Tibial artery (tissue), 4 donors: ENCODE measurements at regions not wholly inside any gene's neighbourhood (a gene's known extent, or its start where the extent isn't known, plus 50 kb on each side); places are given as distances from the start of the nearest gene placed in this dataset.

Source experiments
- DNase-seq, 2 donors: peaks; one replicate each; pipeline ENCODE4 v3.0.0-alpha.2; 2019
- H3K27ac ChIP-seq, 2 donors: fragments of 200-600 bp; sonication (generic) in 1 of 2; 1 replicate in 1 of 2; 2 replicates in 1 of 2; pipeline ENCODE4 v1.5.1; 2018 to 2019; ENCODE audit warnings: mild to moderate bottlenecking in 1 of 2
- H3K27me3 ChIP-seq, 2 donors: fragments of 200-600 bp; sonication (generic) in 1 of 2; one replicate each; pipeline versions ENCODE4 v1.5.1 to v1.6.0; 2016 to 2019
- H3K36me3 ChIP-seq, 3 donors: fragments of 200-600 bp; sonication (generic) in 2 of 3; one replicate each; pipeline ENCODE4 v1.5.1; 2016 to 2019; ENCODE audit warnings: mild to moderate bottlenecking in 2 of 3
- H3K4me1 ChIP-seq, 4 donors: fragments of 200-600 bp; sonication (generic) in 2 of 4; 1 replicate in 3 of 4; 2 replicates in 1 of 4; pipeline ENCODE4 v1.5.1; 2016 to 2019
- H3K4me3 ChIP-seq, 2 donors: fragments of 200-600 bp; sonication (generic) in 1 of 2; 1 replicate in 1 of 2; 2 replicates in 1 of 2; pipeline ENCODE4 v1.5.1; 2018 to 2019; ENCODE audit warnings: mild to moderate bottlenecking in 2 of 2
- H3K9me3 ChIP-seq, 3 donors: fragments of 200-600 bp; sonication (generic) in 1 of 3; one replicate each; pipeline ENCODE4 v1.5.1; 2016 to 2019
- intact Hi-C: fragments of 100-400 bp; cut with DNase I; formaldehyde crosslinking; loops from one replicate; pipeline ENCODE4 v1.15.0; 2023; ENCODE audit warnings: low total_unique reads
- TF ChIP-seq, protein P1 (sequence below), 2 experiments: fragments of 200-600 bp in 1 of 2; fragments of 450-650 bp in 1 of 2; IDR thresholded peaks; one replicate each; pipeline ENCODE4 v1.5.1; 2017 to 2019; ENCODE audit warnings: antibody characterized with exemption in 2 of 2, mild to moderate bottlenecking in 1 of 2, moderate library complexity in 1 of 2

DNA sequence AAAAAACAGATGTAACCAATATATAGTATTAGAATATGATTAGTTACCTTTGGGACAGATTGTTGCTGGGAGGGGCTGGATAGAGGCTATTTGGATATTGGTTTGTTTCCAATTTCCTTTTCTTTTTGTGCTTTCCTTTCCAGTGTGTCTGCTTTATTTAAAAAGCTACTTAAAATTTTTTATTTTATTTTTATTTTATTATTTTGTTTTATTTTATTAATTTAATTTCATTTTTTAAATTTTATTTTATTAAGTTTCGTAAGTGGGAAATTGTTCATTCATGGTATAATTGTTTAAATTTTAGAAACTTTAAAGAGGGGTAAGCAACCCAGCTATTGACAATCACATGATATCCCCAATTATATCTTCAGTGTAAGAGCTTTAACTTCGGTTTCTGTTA lies 2077.0 kb upstream of the PCDH20 start:
- Histone ChIP-seq H3K27ac (no peak overlapping the region), H3K27me3 (no peaks in the 10 kb centered on the region), H3K36me3 (no peaks in the 10 kb centered on the region), H3K4me1 (no peaks in the 10 kb centered on the region), H3K4me3 (no peak overlapping the region), H3K9me3 (no peaks in the 10 kb centered on the region)
- TF ChIP-seq, protein P1, sequence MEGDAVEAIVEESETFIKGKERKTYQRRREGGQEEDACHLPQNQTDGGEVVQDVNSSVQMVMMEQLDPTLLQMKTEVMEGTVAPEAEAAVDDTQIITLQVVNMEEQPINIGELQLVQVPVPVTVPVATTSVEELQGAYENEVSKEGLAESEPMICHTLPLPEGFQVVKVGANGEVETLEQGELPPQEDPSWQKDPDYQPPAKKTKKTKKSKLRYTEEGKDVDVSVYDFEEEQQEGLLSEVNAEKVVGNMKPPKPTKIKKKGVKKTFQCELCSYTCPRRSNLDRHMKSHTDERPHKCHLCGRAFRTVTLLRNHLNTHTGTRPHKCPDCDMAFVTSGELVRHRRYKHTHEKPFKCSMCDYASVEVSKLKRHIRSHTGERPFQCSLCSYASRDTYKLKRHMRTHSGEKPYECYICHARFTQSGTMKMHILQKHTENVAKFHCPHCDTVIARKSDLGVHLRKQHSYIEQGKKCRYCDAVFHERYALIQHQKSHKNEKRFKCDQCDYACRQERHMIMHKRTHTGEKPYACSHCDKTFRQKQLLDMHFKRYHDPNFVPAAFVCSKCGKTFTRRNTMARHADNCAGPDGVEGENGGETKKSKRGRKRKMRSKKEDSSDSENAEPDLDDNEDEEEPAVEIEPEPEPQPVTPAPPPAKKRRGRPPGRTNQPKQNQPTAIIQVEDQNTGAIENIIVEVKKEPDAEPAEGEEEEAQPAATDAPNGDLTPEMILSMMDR (IDR thresholded peaks at IDR 0.05): no peak
- DNase-seq: no peak
- intact Hi-C loops: no loop called here

DNA sequence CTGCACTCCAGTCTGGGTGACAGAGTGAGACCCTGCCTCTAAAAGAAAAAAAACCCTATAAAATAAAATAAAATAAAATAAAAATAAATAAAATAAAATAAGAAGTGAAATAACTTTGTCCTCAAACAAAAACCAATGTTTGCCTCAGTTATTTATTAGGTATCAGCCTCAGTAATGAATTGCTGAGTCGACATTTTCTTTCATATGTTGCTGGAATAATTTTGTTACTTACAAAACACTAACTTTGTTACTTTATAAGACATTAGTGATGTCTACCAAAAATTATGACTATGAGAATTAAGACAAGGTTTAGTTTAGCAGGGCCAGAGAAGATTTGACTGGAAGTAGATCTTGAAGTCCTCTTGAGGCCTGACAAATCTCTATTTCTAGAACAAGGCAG lies 2074.5 kb upstream of the PCDH20 start:
- H3K36me3 ChIP-seq: no peaks in the 10 kb centered on the region
- no peaks in the 10 kb centered on the region for H3K27me3 ChIP-seq
- no peaks in the 10 kb centered on the region for H3K9me3 ChIP-seq
- no peak for DNase-seq
- no peaks in the 10 kb centered on the region for H3K4me1 ChIP-seq
- H3K27ac ChIP-seq: no peak overlapping the region
- TF ChIP-seq, protein P1 (IDR thresholded peaks at IDR 0.05): no peak
- H3K4me3 ChIP-seq: no peak overlapping the region
- intact Hi-C loops: no loop called here

DNA sequence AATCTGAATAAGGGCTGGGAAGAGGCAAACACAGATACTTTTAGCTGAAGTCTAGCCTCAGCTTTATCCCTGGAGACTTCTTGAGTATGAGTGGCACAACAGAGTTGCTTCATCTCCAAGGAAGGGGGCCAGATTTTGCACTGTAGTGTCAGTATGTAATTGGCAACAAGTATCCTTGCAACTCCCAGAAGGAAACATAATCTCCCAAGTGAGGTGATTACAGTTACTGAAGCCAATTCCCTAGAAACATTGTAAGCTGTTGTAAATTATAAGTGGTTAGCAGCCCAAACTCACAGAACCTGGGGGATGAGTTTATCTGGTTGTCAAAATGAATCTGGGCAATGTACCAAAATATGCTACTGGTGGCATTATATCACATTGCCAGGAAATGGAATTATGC lies 2065.7 kb upstream of the PCDH20 start:
- no peaks in the 10 kb centered on the region for H3K36me3 ChIP-seq
- intact Hi-C loops: loop anchor here (10.0 kb wide), 1 partner anchor 1057 kb away; no protein-coding TSS in a partner anchor
- H3K27ac ChIP-seq: no peak overlapping the region
- no peaks in the 10 kb centered on the region for H3K4me1 ChIP-seq
- H3K4me3 ChIP-seq: no peak overlapping the region
- TF ChIP-seq, protein P1 (IDR thresholded peaks at IDR 0.05): no peak
- no peaks in the 10 kb centered on the region for H3K27me3 ChIP-seq
- no peaks in the 10 kb centered on the region for H3K9me3 ChIP-seq
- no peak for DNase-seq

DNA sequence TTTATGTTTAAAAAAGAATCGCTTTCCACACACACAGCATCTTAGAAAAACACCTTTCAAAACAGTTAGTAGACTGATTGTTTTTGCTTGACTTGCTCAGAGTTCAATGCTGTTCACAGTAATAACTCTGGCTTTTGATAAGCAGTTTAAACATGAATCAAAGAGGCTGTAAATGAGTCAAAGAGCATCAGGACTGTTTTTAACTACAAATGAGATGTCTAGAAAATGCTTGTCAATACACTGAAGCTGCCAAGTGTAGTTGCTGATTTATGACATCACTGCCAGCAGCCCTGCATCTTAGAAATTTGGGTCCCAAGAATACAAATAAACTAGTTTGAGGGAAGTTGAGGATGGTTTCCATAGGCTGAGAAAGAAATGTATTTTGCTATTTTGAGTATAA lies 2057.1 kb upstream of the PCDH20 start:
- no peaks in the 10 kb centered on the region for H3K36me3 ChIP-seq
- H3K9me3 ChIP-seq: no peaks in the 10 kb centered on the region
- no peak overlapping the region for H3K4me3 ChIP-seq
- H3K27ac ChIP-seq: no peak overlapping the region
- intact Hi-C loops: no loop called here
- TF ChIP-seq, protein P1 (IDR thresholded peaks at IDR 0.05): no peak
- DNase-seq: no peak
- no peaks in the 10 kb centered on the region for H3K27me3 ChIP-seq
- no peaks in the 10 kb centered on the region for H3K4me1 ChIP-seq

DNA sequence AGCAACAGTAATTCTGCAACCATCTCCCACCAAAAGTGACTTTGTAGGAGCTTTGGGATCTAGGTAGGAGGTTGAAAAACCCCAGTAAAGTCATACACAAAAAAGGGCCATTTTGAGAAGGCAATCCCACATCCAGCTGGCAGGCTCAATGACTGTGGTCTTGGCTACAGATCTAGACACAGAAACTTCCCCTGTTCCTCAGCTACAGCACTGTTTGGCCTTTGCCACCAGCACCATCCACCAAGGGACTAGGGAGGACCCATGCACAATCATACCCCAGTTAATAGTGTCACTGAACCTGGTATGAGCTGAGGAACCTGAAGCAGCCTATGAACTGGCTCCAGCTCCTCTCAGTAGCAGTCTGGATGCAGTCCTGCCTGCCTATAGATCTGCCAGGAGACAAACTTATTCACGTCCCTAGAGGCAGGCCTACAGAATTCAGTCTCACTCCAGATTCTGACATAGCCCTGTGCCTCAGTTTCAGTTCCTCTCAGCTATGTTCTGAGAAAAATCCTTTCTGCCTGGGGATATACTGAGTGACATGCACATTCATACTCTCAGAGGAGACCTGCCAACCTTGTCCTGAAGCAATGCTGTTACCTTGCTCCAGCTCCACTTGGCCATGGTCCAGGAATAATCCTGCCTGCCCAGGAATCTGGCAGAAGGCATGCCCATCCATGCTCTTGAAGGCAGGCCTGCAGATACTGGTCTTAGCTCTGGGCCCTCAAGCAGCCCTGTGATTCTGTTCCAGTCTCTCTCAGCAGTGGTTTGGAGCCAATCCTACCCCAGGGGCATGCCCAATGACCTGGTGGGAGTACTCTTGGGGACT lies 2048.3 kb upstream of the PCDH20 start:
- intact Hi-C loops: no loop called here
- TF ChIP-seq, protein P1 (IDR thresholded peaks at IDR 0.05): no peak
- no peak for DNase-seq

More for the DNA sequence above, 2048.3 kb upstream of the PCDH20 start:
- Histone ChIP-seq H3K4me3 (no peak overlapping the region), H3K9me3 (peaks cover 0 to 6% (median 0%) of the 10 kb centered on the region in 3 donors), H3K27me3 (no peaks in the 10 kb centered on the region), H3K36me3 (no peaks in the 10 kb centered on the region), H3K27ac (no peak overlapping the region), H3K4me1 (no peaks in the 10 kb centered on the region)
